ENCODE measurements at regions not wholly inside any gene's neighbourhood (a gene's known extent, or its start where the extent isn't known, plus 50 kb on each side); places are given as distances from the start of the nearest gene placed in this dataset.

GRCh38 chr11:122042981-122043380, 73.0 kb downstream of the BLID start:
- no peak overlapping the region for H3K27ac ChIP-seq
- no peak for TF ChIP-seq ZFX (IDR thresholded peaks at IDR 0.05)
- TF ChIP-seq CTCF (conservative IDR thresholded peaks at IDR 0.05): no peak

DNA sequence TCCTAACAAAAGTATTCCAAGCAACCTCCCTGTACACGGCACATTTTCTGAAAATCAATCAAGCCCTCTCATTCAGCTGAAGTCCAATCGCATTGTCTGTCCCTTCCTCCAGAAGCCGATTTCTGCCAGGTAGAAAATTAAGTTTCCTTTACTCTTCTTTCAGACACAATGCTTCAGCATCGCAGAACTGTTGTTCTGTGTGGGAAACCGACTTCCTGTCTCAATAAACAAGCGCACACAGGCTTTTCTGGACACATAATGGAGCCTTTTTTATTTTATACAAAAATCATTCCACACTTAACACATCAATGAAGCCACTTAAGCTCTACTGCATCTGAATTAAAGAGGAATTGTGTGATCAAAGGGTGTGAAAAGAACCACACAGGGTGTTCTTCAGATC, 75.6 kb downstream of the BLID start:
- no peak for TF ChIP-seq CTCF (conservative IDR thresholded peaks at IDR 0.05)
- TF ChIP-seq ZFX (IDR thresholded peaks at IDR 0.05): no peak
- H3K27ac ChIP-seq: no peak overlapping the region

DNA sequence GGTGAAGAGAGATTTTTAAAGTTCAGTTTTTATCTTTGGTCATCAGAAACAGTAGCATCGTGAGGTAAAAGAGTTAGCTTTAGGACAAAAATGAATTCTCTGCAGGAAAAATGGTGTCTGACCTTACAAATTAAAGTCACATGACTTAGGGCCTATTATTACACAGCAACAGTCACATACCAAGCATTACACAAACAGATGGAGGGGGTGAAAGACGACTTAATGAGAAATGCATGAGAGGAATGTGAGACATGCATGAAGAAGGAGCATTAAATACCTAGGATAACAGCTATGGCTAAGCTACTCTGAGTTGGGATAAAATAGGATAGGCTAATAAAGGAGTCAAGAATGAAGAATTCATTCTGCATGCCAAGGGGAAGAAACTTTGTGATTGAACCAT, 77.5 kb downstream of the BLID start:
- TF ChIP-seq ZFX (IDR thresholded peaks at IDR 0.05) (no peak), CTCF (conservative IDR thresholded peaks at IDR 0.05) (no peak)
- no peak overlapping the region for H3K27ac ChIP-seq

GRCh38 chr11:122037911-122038310, 78.1 kb downstream of the BLID start:
- TF ChIP-seq ZFX (IDR thresholded peaks at IDR 0.05) (no peak), CTCF (conservative IDR thresholded peaks at IDR 0.05) (no peak)
- no peak overlapping the region for H3K27ac ChIP-seq

DNA sequence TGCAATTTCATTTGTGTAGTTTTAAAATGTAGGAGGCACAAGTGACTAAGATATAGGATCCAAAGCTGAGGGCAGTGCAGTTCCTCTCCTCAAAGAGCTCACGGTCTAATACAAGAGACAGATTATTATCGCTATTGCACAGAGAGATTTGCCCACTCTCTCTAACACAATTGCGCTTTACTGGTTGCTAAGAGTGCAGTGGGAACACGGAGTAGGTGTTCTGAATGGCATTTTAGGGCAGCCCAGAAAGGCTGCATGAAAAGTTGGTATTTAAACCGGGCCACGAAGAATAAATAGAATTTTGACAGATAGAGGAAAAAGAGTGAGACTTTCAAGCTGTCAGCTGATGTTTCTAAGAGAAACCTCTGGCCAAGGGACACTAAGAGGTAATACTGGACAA, 79.5 kb downstream of the BLID start:
- no peak overlapping the region for H3K27ac ChIP-seq
- TF ChIP-seq ZFX (IDR thresholded peaks at IDR 0.05) (no peak), CTCF (conservative IDR thresholded peaks at IDR 0.05) (no peak)

DNA sequence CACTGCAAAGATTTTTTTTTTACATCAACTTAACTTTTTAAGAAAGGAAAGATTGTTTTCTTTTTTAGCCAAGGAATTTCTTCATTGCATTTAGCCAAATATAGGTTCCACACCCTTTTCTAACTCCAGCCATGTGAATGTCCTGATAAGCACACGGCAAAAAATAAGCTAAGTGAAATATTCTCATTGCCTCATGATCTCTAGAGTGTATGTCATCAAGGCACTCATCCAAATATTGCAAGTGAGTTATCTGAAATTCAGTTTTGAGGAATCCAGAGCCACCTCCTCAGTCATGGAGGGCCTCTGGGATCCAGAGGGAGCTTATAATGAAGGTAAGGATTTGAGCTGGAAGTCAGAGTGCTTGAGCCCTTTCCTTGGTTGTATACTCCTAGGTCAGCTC, 80.0 kb downstream of the BLID start:
- no peak overlapping the region for H3K27ac ChIP-seq
- TF ChIP-seq CTCF (conservative IDR thresholded peaks at IDR 0.05): no peak
- no peak for TF ChIP-seq ZFX (IDR thresholded peaks at IDR 0.05)

- TF ChIP-seq CTCF (conservative IDR thresholded peaks at IDR 0.05) (no peak), ZFX (IDR thresholded peaks at IDR 0.05) (no peak)
- H3K27ac ChIP-seq: no peak overlapping the region
These were observed 82.4 kb downstream of the BLID start for GRCh38 chr11:122033631-122034030.

Data from C4-2B (cell line).